C4-2B (cell line): ENCODE measurements at regions not wholly inside any gene's neighbourhood (a gene's known extent, or its start where the extent isn't known, plus 50 kb on each side); places are given as distances from the start of the nearest gene placed in this dataset.

ENCODE experiments used
- ZFX ChIP-seq: fragments of 450-650 bp; IDR thresholded peaks from 2 replicates; pipeline ENCODE4 v1.6.1; 2017
- TF ChIP-seq, protein P1 (sequence below): fragments of 450-650 bp; conservative IDR thresholded peaks from 2 replicates; pipeline ENCODE4 v1.5.1; 2017; ENCODE audit warnings: mild to moderate bottlenecking

DNA sequence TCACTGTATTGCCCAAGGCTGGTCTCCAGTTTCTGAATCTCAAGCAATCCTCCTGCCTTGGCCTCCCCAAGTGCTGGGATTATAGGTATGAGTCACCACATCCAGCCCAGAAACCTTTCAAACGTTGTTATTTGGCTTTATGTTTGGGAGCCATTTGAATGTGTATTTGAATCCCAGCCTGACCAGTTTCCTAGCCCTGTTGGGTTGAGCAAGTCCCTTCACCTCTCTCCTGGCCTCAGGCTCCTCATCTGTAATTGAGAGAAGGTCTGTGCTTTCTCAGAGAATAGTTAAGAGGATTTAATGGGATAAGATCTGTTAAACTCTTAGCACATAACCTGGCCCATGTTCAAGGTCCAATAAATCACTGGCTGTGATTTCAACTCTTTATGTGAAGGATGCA lies 385.8 kb upstream of the RBFOX1 start:
- TF ChIP-seq, protein P1, sequence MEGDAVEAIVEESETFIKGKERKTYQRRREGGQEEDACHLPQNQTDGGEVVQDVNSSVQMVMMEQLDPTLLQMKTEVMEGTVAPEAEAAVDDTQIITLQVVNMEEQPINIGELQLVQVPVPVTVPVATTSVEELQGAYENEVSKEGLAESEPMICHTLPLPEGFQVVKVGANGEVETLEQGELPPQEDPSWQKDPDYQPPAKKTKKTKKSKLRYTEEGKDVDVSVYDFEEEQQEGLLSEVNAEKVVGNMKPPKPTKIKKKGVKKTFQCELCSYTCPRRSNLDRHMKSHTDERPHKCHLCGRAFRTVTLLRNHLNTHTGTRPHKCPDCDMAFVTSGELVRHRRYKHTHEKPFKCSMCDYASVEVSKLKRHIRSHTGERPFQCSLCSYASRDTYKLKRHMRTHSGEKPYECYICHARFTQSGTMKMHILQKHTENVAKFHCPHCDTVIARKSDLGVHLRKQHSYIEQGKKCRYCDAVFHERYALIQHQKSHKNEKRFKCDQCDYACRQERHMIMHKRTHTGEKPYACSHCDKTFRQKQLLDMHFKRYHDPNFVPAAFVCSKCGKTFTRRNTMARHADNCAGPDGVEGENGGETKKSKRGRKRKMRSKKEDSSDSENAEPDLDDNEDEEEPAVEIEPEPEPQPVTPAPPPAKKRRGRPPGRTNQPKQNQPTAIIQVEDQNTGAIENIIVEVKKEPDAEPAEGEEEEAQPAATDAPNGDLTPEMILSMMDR, result no peak
- no peak for TF ChIP-seq ZFX
